K562 (cell line): ENCODE measurements at regions not wholly inside any gene's neighbourhood (a gene's known extent, or its start where the extent isn't known, plus 50 kb on each side); places are given as distances from the start of the nearest gene placed in this dataset.

Experiments
- ATAC-seq: fragments of 200-7000 bp; cut with Tn5 transposase; 3 replicates; pipeline ENCODE4 v1.9.1; 2020; ENCODE audit warnings: moderate library complexity
- BruUV-seq: library from RNA; stranded (reverse); fragments of 400-500 nt; replicated peaks from 2 replicates; lab custom pipeline; 2021; lab: Mats Ljungman, UMichigan
- CTCF ChIA-PET: fragments of 300-600 bp; formaldehyde crosslinking; extraction: SDS; loops from one replicate; lab custom pipeline; 2021; ENCODE audit warnings: low intra/inter-chr PET ratio; lab: Yijun Ruan, JAX
- POLR2A ChIA-PET: fragments of 300-600, 350-650 bp; sonication (Branson Sonifier 250); formaldehyde crosslinking; extraction: SDS; loops from one replicate; lab custom pipeline; 2021; ENCODE audit warnings: antibody characterized with exemption, inconsistent platforms; lab: Yijun Ruan, JAX
- DNase-seq, 4 experiments: peaks; one replicate each; pipeline versions ENCODE4 v3.0.0 to v3.0.0-alpha.2; 2011 to 2018; ENCODE audit warnings: low spot score in 3 of 4, mixed read lengths in 3 of 4; ENCODE audit errors: extremely low read depth in 1 of 4
- FAIRE-seq: peaks from 2 replicates; lab custom pipeline; 2011; peaks lifted over from hg19 to GRCh38; lab: Jason Lieb, UNC
- H2AFZ ChIP-seq: 2 replicates; pipeline ENCODE4 v1.6.0; 2011; ENCODE audit warnings: low read depth, low read length, control low read depth, inconsistent platforms
- H3K27ac ChIP-seq: fragments of 200-600 bp; 3 replicates; pipeline ENCODE4 v1.8.0; 2011; ENCODE audit warnings: low read depth, mild to moderate bottlenecking, control low read depth, inconsistent platforms, low read length, moderate library complexity, mixed read lengths; ENCODE audit errors: extremely low read depth
- H3K27me3 ChIP-seq, 2 experiments: fragments of 300-600 bp in 1 of 2; 2 replicates in 1 of 2; 3 replicates in 1 of 2; pipeline versions ENCODE4 v1.6.0 to v1.8.0; 2011; ENCODE audit warnings: inconsistent platforms in 2 of 2, low read length in 2 of 2, mild to moderate bottlenecking in 1 of 2, mixed read lengths in 1 of 2, moderate library complexity in 1 of 2; ENCODE audit not compliant: control insufficient read depth in 2 of 2, insufficient read depth in 2 of 2
- H3K36me3 ChIP-seq: fragments of 300-600 bp; 3 replicates; pipeline ENCODE4 v1.8.0; 2011; ENCODE audit warnings: mild to moderate bottlenecking, low read length, inconsistent platforms; ENCODE audit not compliant: control insufficient read depth, insufficient read depth
- H3K4me1 ChIP-seq, 2 experiments: fragments of 200-600 bp in 1 of 2; replicated peaks in 1 of 2; 2 replicates in 1 of 2; 3 replicates in 1 of 2; pipeline versions ENCODE4 v1.5.1 to v1.8.0; 2011; ENCODE audit warnings: inconsistent platforms in 2 of 2, low read length in 2 of 2, mild to moderate bottlenecking in 1 of 2, mixed read lengths in 1 of 2, moderate library complexity in 1 of 2; ENCODE audit not compliant: control insufficient read depth in 2 of 2, insufficient read depth in 2 of 2
- H3K4me2 ChIP-seq: 2 replicates; pipeline ENCODE4 v1.6.1; 2011; ENCODE audit warnings: low read length, control low read depth, inconsistent platforms, mixed read lengths; ENCODE audit not compliant: insufficient read depth
- H3K4me3 ChIP-seq: fragments of 200-600 bp; sonication (generic), shearing (Covaris generic); 2 replicates; pipeline ENCODE4 v1.5.1; 2016; ENCODE audit warnings: control low read depth, inconsistent platforms
- H3K79me2 ChIP-seq: fragments of 200-600 bp; 3 replicates; pipeline ENCODE4 v1.8.0; 2011; ENCODE audit warnings: low read length, inconsistent platforms; ENCODE audit not compliant: control insufficient read depth, insufficient read depth
- H3K9ac ChIP-seq, 2 experiments: 2 replicates each; pipeline versions ENCODE4 v1.6.0 to v1.6.1; 2011; ENCODE audit warnings: low read depth in 2 of 2, low read length in 2 of 2, control low read depth in 1 of 2, inconsistent platforms in 1 of 2, mild to moderate bottlenecking in 1 of 2, mixed read lengths in 1 of 2; ENCODE audit not compliant: insufficient read depth in 1 of 2
- H3K9me1 ChIP-seq: one replicate; pipeline ENCODE4 v1.6.0; 2011; ENCODE audit warnings: inconsistent platforms, mild to moderate bottlenecking, low read length, moderate library complexity; ENCODE audit not compliant: control insufficient read depth, insufficient read depth
- H3K9me3 ChIP-seq: replicated peaks from 2 replicates; pipeline ENCODE4 v1.5.1; 2011; ENCODE audit warnings: low read depth, low read length, inconsistent platforms; ENCODE audit not compliant: control insufficient read depth, insufficient read depth
- H4K20me1 ChIP-seq: replicated peaks from 2 replicates; pipeline ENCODE4 v1.6.1; 2011; ENCODE audit warnings: low read length, inconsistent platforms, mixed read lengths; ENCODE audit not compliant: control insufficient read depth, insufficient read depth
- CTBP1 ChIP-seq: fragments of 450-650 bp; IDR thresholded peaks from 2 replicates; pipeline ENCODE4 v1.6.1; 2016; ENCODE audit warnings: borderline replicate concordance
- MBD2 ChIP-seq: sonication (generic); IDR thresholded peaks from 2 replicates; pipeline ENCODE4 v1.6.1; 2016; ENCODE audit warnings: low read depth, borderline replicate concordance
- TAF7 ChIP-seq: fragments of 450-650 bp; IDR thresholded peaks from 2 replicates; pipeline ENCODE4 v1.6.1; 2016; ENCODE audit warnings: missing genetic modification characterization, missing compliant biosample characterization
- TCFL5 ChIP-seq: fragments of 250-450 bp; sonication (Bioruptor Pico); conservative IDR thresholded peaks from 2 replicates; pipeline ENCODE4 v1.6.1; 2021; ENCODE audit warnings: mild to moderate bottlenecking, moderate library complexity, matching md5 sums
- ZNF316 ChIP-seq: fragments of 450-650 bp; IDR thresholded peaks from 2 replicates; pipeline ENCODE4 v1.6.1; 2016
- WGBS: fragments of 100-300 bp; shearing (Covaris generic); methylation state at CpG from one replicate; pipeline ENCODE4 v1.1.6; 2016; ENCODE audit warnings: low coverage, mixed read lengths; ENCODE audit not compliant: insufficient coverage; ENCODE audit errors: missing lambda C conversion rate; 5-methylcytosine and 5-hydroxymethylcytosine counted together
- in situ Hi-C: fragments of 300-500 bp; cut with MboI; formaldehyde crosslinking; loops from 4 replicates; pipeline ENCODE4 v1.15.0; 2018; ENCODE audit warnings: inconsistent platforms, mixed read lengths
- intact Hi-C: fragments of 100-400 bp; cut with micrococcal nuclease; formaldehyde crosslinking; loops from 2 replicates; pipeline ENCODE4 v1.14.2; 2022
- TF ChIP-seq, protein P1 (sequence below): fragments of 150-350 bp; conservative IDR thresholded peaks from 2 replicates; pipeline ENCODE4 v1.6.1; 2014; ENCODE audit warnings: low read length
- TF ChIP-seq, protein P2 (sequence below): sonication (generic); formaldehyde crosslinking; IDR thresholded peaks from 2 replicates; pipeline ENCODE4 v1.8.1; 2023; ENCODE audit warnings: mild to moderate bottlenecking, missing genetic modification reagents
- TF ChIP-seq, protein P3 (sequence below), 2 experiments: fragments of 450-650 bp; conservative IDR thresholded peaks; 2 replicates each; pipeline ENCODE4 v1.6.1; 2017; ENCODE audit warnings: mild to moderate bottlenecking in 2 of 2, moderate library complexity in 2 of 2
- TF ChIP-seq, protein P4 (sequence below): fragments of 450-650 bp; IDR thresholded peaks from 2 replicates; pipeline ENCODE4 v1.6.1; 2017; ENCODE audit warnings: antibody characterized with exemption

DNA sequence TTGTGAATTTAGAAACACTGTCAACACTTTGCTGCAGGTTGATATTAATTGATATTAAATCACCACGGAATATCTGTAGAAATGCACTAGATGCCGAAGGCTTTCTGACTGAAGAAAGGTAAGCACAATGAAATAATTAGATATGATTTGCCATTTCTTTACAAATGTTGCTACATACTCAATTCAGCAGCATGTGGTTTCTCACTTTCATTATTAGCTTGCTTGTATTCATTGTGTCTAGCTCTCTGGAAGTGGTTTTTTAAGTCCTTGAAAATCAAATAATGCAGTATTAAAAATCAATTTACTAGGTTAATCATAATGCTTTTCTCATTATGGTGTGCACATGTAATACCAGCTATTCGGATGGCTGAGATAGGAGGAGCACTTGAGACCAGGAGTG lies 231.3 kb upstream of the MARCKS start:
- ChIA-PET POLR2A (interaction anchor here (0.6 kb wide), 1 partner anchor 317 kb away, joined by 3 read pairs; no protein-coding TSS in a partner anchor), CTCF (no interaction called here)
- Histone ChIP-seq H3K9ac (no peak overlapping the region), H3K9me1 (no peaks in the 10 kb centered on the region), H3K27me3 (no peaks in the 10 kb centered on the region), H2AFZ (no peak overlapping the region), H3K27ac (no peak overlapping the region), H4K20me1 (no peaks in the 10 kb centered on the region), H3K79me2 (no peaks in the 10 kb centered on the region), H3K4me2 (no peak overlapping the region), H3K4me1 (no peaks in the 10 kb centered on the region)
- in situ Hi-C loops (no loop called here), intact Hi-C loops (no loop called here)
- 0% methylated on average over 3 of the region's 3 CpGs for WGBS
- ATAC-seq (no peak), FAIRE-seq (no peak)
- no TSS peak for BruUV-seq
- TF ChIP-seq, protein P1, sequence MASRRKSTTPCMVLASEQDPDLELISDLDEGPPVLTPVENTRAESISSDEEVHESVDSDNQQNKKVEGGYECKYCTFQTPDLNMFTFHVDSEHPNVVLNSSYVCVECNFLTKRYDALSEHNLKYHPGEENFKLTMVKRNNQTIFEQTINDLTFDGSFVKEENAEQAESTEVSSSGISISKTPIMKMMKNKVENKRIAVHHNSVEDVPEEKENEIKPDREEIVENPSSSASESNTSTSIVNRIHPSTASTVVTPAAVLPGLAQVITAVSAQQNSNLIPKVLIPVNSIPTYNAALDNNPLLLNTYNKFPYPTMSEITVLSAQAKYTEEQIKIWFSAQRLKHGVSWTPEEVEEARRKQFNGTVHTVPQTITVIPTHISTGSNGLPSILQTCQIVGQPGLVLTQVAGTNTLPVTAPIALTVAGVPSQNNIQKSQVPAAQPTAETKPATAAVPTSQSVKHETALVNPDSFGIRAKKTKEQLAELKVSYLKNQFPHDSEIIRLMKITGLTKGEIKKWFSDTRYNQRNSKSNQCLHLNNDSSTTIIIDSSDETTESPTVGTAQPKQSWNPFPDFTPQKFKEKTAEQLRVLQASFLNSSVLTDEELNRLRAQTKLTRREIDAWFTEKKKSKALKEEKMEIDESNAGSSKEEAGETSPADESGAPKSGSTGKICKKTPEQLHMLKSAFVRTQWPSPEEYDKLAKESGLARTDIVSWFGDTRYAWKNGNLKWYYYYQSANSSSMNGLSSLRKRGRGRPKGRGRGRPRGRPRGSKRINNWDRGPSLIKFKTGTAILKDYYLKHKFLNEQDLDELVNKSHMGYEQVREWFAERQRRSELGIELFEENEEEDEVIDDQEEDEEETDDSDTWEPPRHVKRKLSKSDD, result no peak
- TF ChIP-seq TAF7 (tag), result no peak
- TF ChIP-seq, protein P2, sequence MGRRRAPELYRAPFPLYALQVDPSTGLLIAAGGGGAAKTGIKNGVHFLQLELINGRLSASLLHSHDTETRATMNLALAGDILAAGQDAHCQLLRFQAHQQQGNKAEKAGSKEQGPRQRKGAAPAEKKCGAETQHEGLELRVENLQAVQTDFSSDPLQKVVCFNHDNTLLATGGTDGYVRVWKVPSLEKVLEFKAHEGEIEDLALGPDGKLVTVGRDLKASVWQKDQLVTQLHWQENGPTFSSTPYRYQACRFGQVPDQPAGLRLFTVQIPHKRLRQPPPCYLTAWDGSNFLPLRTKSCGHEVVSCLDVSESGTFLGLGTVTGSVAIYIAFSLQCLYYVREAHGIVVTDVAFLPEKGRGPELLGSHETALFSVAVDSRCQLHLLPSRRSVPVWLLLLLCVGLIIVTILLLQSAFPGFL, result no peak
- TF ChIP-seq, protein P3, sequence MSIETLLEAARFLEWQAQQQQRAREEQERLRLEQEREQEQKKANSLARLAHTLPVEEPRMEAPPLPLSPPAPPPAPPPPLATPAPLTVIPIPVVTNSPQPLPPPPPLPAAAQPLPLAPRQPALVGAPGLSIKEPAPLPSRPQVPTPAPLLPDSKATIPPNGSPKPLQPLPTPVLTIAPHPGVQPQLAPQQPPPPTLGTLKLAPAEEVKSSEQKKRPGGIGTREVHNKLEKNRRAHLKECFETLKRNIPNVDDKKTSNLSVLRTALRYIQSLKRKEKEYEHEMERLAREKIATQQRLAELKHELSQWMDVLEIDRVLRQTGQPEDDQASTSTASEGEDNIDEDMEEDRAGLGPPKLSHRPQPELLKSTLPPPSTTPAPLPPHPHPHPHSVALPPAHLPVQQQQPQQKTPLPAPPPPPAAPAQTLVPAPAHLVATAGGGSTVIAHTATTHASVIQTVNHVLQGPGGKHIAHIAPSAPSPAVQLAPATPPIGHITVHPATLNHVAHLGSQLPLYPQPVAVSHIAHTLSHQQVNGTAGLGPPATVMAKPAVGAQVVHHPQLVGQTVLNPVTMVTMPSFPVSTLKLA (conservative IDR thresholded peaks at IDR 0.05), result no peak
- no peak for TF ChIP-seq TCFL5 (CRISPR knock-in tag)
- no peak for TF ChIP-seq CTBP1
- TF ChIP-seq, protein P4, sequence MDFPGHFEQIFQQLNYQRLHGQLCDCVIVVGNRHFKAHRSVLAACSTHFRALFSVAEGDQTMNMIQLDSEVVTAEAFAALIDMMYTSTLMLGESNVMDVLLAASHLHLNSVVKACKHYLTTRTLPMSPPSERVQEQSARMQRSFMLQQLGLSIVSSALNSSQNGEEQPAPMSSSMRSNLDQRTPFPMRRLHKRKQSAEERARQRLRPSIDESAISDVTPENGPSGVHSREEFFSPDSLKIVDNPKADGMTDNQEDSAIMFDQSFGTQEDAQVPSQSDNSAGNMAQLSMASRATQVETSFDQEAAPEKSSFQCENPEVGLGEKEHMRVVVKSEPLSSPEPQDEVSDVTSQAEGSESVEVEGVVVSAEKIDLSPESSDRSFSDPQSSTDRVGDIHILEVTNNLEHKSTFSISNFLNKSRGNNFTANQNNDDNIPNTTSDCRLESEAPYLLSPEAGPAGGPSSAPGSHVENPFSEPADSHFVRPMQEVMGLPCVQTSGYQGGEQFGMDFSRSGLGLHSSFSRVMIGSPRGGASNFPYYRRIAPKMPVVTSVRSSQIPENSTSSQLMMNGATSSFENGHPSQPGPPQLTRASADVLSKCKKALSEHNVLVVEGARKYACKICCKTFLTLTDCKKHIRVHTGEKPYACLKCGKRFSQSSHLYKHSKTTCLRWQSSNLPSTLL, result no peak
- TF ChIP-seq ZNF316, result no peak
- no peak for TF ChIP-seq MBD2
- TF ChIP-seq, all 486 proteins: peak for 0
- DNase-seq, result no peak
- H3K36me3 ChIP-seq, result no peaks in the 10 kb centered on the region
- H3K9me3 ChIP-seq, result no peaks in the 10 kb centered on the region
- no peak overlapping the region for H3K4me3 ChIP-seq
